Ascending aorta (tissue), 2 donors: ENCODE measurements at regions not wholly inside any gene's neighbourhood (a gene's known extent, or its start where the extent isn't known, plus 50 kb on each side); places are given as distances from the start of the nearest gene placed in this dataset.

Experiments
- DNase-seq, 2 donors: peaks; one replicate each; pipeline ENCODE4 v3.0.0-alpha.2; 2019; ENCODE audit warnings: low spot score in 2 of 2
- H3K27ac ChIP-seq, 2 donors: fragments of 200-600 bp; sonication (generic); one replicate each; pipeline ENCODE4 v1.5.1; 2016 to 2017; ENCODE audit warnings: mild to moderate bottlenecking in 1 of 2
- H3K27me3 ChIP-seq: fragments of 200-600 bp; sonication (generic); one replicate; pipeline ENCODE4 v1.5.1; 2017
- H3K36me3 ChIP-seq, 2 donors: fragments of 200-600 bp; sonication (generic); one replicate each; pipeline ENCODE4 v1.5.1; 2016
- H3K4me1 ChIP-seq, 2 donors: fragments of 200-600 bp; sonication (generic); one replicate each; pipeline ENCODE4 v1.5.1; 2016 to 2017; ENCODE audit warnings: mild to moderate bottlenecking in 1 of 2
- H3K4me3 ChIP-seq, 2 donors: fragments of 200-600 bp; sonication (generic); one replicate each; pipeline ENCODE4 v1.5.1; 2016 to 2017; ENCODE audit warnings: mild to moderate bottlenecking in 1 of 2
- H3K9me3 ChIP-seq, 2 donors: fragments of 200-600 bp; sonication (generic); one replicate each; pipeline ENCODE4 v1.5.1; 2016
- CTCF ChIP-seq, 3 experiments: fragments of 200-600 bp in 2 of 3; fragments of 450-650 bp in 1 of 3; sonication (generic) in 2 of 3; IDR thresholded peaks; one replicate each; pipeline ENCODE4 v1.5.1; 2016 to 2019; ENCODE audit warnings: antibody characterized with exemption in 3 of 3, mild to moderate bottlenecking in 1 of 3, moderate library complexity in 1 of 3
- intact Hi-C: fragments of 100-400 bp; cut with DNase I; formaldehyde crosslinking; loops from one replicate; pipeline ENCODE4 v1.15.1; 2023

- Histone ChIP-seq H3K27ac (no peak overlapping the region), H3K27me3 (no peaks in the 10 kb centered on the region), H3K4me3 (no peak overlapping the region), H3K36me3 (no peaks in the 10 kb centered on the region), H3K4me1 (no peaks in the 10 kb centered on the region), H3K9me3 (no peaks in the 10 kb centered on the region)
- no peak for TF ChIP-seq CTCF (IDR thresholded peaks at IDR 0.05)
- intact Hi-C loops: no loop called here
- no peak for DNase-seq
These were observed 506.3 kb upstream of the RAG2 start for GRCh38 chr11:37104380-37104779.

GRCh38 chr11:37100008-37100407 is 502.0 kb upstream of the RAG2 start:
- Histone ChIP-seq H3K9me3 (no peaks in the 10 kb centered on the region), H3K27ac (no peak overlapping the region), H3K27me3 (no peaks in the 10 kb centered on the region), H3K36me3 (no peaks in the 10 kb centered on the region), H3K4me1 (no peaks in the 10 kb centered on the region), H3K4me3 (no peak overlapping the region)
- intact Hi-C loops: no loop called here
- no peak for DNase-seq
- no peak for TF ChIP-seq CTCF (IDR thresholded peaks at IDR 0.05)

- H3K4me1 ChIP-seq: no peaks in the 10 kb centered on the region
- no peaks in the 10 kb centered on the region for H3K27me3 ChIP-seq
- H3K4me3 ChIP-seq: no peak overlapping the region
- TF ChIP-seq CTCF (IDR thresholded peaks at IDR 0.05): no peak
- H3K9me3 ChIP-seq: no peaks in the 10 kb centered on the region
- no peak overlapping the region for H3K27ac ChIP-seq
- no peaks in the 10 kb centered on the region for H3K36me3 ChIP-seq
- DNase-seq: no peak
- intact Hi-C loops: no loop called here
These were observed 494.5 kb upstream of the RAG2 start for GRCh38 chr11:37092487-37092886.

GRCh38 chr11:37089439-37089838 is 491.4 kb upstream of the RAG2 start:
- DNase-seq: no peak
- no peaks in the 10 kb centered on the region for H3K36me3 ChIP-seq
- H3K9me3 ChIP-seq: no peaks in the 10 kb centered on the region
- no peaks in the 10 kb centered on the region for H3K4me1 ChIP-seq
- intact Hi-C loops: no loop called here
- TF ChIP-seq CTCF (IDR thresholded peaks at IDR 0.05): no peak
- H3K27ac ChIP-seq: no peak overlapping the region
- H3K27me3 ChIP-seq: no peaks in the 10 kb centered on the region
- no peak overlapping the region for H3K4me3 ChIP-seq

- Histone ChIP-seq H3K9me3 (no peaks in the 10 kb centered on the region), H3K27ac (no peak overlapping the region), H3K4me1 (no peaks in the 10 kb centered on the region), H3K4me3 (no peak overlapping the region), H3K36me3 (no peaks in the 10 kb centered on the region), H3K27me3 (no peaks in the 10 kb centered on the region)
- DNase-seq: no peak
- TF ChIP-seq CTCF (IDR thresholded peaks at IDR 0.05): no peak
- intact Hi-C loops: no loop called here
These were observed 490.5 kb upstream of the RAG2 start for GRCh38 chr11:37088573-37088910.
